ENCODE measurements at regions not wholly inside any gene's neighbourhood (a gene's known extent, or its start where the extent isn't known, plus 50 kb on each side); places are given as distances from the start of the nearest gene placed in this dataset.
"Not testable (repeated sequence)": the region's sequence is repeated elsewhere in the genome, so short reads cannot be mapped to it uniquely, and the experiment has no call there.

DNA sequence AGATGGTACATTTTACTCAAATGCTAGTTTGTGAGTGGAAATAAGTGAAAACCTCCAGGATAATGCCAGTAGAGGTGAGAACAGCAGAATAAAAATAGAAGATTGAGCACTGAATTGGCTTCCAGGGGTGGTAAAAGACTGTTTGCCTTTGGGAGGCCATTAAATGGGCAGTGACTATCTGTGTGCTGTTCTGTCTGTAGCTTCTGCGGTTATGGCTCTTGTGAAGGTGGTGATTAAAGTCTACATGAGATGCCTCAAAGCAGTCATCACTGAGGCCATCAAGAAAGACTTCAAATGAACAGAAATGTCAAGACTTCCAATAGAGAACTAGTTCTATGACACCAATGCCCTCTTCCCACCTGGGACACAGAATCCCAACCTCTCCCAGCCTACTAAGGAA lies 108.8 kb downstream of the EFHB start:
- DNase-seq: no peak

DNA sequence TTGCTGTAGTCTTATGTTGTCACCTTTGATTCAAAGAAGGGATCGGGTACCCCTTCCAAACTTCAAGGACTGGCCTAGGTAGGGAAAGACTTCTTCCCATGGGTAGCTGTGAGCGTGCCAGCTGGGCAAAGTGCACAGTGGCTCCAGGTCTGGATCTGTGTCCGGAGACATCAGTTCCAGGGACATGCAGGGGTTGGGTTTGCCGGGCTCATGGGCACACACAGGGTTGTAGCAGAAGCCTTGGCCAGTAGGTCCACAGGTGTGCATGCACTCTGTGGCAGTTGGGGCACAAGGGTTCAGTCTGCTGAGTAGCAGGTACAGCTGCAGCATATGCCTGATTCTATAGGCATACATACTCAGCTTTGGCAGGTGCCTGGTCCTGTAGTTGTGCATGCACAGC lies 111.2 kb downstream of the EFHB start:
- DNase-seq: no peak

DNA sequence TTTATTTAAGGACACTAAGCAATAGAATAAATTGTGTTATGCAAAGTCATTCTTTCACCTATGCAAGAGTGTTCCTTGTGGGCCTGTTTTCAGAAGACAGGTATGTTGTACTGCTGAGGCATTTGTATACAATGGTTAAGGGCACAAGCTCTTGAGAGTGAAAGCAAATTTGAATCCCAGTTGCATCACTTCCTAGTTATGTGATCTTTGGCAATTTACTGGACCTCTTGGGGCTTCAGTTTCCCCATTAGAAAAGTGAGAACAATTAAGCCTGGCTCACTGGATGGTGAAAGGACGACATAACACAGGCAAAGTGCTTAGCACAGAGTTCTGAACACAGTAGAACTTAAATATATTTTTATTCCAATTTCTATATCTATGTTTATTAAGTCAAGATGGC lies 117.4 kb downstream of the EFHB start:
- DNase-seq: no peak

DNA sequence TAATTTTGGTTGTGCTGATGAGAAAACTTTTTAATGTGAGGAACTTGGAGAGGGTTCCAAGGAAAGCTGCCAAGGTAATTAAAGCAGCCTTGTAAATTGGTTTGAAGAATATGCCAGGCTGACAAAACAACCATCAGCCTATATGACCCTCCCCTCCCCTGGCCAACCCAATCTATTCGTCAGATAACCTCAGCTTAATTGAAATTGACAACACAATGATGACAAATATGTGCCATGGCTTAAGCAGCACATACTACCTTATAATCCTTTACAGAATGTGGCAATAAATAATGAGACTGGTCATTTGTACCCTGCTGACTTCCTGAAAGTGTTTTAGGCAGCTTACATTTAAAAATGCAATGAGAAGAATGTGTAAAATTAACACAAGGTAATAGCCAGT lies 118.2 kb downstream of the EFHB start:
- DNase-seq: no peak

DNA sequence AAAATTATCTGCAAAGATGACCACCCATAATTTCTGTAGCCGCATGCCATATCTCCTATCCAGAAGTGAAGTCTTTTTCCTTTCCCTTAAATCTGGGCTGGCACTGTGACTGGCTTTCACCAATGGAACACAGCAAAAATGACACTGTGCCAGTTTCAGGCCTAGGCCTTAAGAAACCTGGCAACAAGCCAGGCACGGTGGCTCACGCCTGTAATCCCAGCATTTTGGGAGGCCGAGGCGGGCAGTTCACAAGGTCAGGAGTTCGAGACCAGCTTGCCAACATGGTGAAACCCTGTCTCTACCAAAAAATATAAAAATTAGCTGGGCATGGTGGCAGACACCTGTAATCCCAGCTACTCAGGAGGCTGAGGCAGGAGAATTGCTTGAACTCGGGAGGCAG lies 120.3 kb downstream of the EFHB start:
- DNase-seq: not testable (repeated sequence)

DNA sequence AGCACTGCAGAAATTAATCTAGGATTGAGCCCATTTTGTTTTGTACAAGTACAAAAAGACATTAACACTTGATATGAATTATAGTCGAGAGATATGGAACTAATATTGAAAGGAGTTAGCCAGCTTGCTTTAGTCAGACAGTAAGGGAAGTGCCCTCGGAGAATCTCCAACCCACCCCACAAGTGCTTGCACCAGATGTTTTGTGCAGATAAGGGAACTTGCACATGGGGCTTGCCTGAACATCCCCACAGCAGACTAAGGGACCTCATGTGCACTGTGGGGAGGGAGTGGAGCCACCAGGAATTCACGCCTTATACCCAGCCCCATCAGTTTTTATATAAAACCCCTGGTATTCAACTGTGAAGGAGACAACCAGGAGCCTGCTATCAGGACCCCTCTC lies 122.3 kb downstream of the EFHB start:
- no peak for DNase-seq

DNA sequence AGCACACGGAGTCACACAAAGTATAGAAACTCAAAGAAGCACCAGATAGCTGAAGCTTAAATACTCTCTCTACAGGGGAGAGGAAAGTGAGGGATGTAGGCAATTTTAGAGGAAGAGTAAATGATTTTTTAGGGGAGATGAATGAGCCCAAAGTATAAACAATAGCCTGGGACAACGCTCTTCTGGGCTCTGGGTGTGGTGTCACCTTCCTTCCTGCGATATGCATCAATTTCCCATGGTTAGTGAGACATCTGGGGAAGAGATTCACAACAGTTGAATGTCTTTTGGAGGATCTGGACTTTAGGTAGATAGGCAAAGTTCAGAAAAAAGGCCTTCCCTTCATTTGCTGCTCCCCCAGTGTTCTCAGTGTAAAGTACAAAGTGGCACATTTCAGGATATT lies 125.2 kb downstream of the EFHB start:
- DNase-seq: no peak

DNA sequence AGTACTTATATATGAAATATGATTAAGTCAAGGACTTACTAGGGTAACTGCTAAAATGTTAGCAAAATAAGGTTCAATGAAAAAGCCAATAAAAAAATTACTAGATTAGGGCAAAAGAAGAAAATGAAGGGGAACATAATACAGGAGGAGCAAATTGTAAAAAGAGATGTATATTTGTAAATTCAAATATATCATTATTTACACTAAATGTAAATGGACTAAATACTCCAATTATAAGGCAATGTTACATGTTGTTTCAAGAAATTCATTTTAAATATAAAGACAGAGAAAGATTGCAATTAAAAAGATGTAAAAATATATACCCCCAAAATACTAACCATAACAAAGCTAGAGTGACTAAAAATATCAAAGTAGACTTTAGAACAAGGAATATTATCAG lies 134.1 kb downstream of the EFHB start:
- no peak for DNase-seq

DNA sequence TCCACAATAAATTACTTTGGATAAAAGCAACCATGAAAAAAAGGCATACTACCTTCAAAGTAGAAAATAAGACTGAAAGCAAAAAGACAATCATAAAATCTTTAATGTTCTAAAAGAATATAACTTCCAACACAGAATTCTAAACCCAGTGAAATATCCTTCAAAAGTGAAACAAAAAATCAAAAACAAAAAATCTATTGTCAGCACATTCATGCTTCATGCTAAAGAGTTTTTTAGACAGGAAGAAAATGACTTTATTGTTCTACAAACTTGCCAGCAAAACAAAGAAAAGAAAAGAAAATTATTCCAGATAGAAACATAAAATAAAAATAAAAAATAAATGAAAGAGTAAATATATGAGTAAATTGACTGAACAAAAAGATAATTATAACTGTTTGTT lies 134.9 kb downstream of the EFHB start:
- no peak for DNase-seq

DNA sequence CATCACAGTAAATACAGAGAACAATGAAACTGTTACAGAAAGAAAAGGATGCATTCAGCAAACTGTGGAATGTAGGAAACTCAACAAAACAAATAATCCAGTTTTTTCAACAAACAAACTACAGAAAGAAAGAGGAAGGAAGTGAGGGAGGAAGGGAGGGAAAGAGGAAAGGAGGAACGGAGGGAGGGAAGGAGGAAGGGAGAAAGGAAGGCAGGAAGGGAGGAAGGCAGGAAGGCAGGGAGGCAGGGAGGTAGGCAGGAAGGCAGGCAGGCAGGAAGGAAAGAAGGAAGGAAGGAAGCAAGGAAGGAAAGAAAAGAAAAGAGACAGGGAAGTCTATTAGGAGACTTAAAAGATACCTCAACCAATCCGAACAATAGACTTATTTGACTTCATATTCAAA lies 135.7 kb downstream of the EFHB start:
- no peak for DNase-seq

DNA sequence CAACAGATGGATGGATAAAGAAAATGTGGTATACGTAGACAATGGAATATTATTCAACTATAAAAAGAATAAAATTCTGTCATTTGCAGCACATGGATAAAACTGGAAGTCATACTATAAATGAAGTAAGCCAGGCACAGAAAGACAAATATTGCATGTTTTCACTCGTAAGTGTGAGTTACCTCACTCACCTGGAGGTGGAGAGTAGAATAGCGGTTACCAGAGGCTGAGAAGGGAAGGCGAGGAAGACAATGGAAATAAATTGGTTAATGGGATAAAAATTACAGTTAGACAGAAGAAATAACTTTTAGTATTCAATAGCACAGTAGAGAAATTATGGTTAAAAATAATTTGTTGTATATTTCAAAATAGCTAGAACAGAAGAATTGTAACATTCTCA lies 141.6 kb downstream of the EFHB start:
- DNase-seq: no peak

DNA sequence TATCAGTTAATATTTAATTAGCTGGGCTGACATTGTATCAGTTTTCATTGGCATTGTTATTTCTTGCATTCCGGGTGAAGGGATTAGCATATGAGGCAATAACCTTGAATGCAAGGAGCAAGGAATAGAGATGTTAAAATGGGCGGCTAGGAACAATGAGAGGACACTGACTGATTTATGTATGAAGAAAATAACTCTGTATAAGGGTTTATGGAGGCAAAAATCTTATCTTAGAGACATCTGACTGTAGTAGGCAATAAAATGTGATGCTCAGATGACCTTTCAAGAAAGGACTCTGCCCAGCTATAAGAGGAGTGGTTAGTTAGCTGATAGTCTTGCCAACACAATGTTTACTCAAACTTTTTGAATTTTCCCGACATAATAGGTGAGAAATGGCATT lies 158.3 kb downstream of the EFHB start:
- no peak for DNase-seq

DNA sequence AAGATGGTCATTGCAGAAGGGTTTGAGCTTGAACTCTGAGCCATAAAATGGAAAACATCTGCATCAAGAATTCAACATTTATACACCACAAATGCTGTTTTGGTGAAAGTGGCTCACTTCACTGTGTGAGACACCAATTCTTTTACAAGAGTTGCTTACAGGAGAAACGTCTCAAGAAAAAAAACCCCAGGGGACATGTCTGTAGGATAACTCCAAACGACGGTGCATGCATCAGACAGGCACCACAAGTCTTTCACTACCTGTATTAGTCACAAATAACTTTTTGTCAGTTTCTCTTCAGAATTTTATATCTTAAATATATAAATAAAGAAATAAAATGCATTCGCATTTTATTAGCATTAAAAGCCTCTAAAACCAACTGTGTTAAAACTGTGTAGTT lies 164.3 kb downstream of the EFHB start:
- DNase-seq: no peak

DNA sequence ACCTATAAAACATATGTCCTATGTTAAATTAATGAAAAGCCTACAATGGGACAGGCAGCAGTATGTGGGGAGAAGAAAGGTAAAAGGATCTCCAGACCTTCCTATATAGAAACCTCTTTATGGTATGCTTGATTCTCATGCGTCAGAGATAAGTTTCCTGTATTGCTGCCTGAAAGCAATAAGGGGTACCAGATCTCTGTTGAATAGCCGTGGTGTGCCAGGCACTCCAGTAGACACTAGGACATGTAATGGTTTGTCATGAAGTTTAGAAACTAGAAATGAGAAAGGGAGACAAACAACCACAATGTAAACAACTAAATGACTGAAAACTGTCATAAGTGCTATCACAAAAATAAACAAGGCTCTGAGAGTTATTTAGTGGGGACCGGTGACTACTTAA lies 168.1 kb downstream of the EFHB start:
- no peak for DNase-seq

DNA sequence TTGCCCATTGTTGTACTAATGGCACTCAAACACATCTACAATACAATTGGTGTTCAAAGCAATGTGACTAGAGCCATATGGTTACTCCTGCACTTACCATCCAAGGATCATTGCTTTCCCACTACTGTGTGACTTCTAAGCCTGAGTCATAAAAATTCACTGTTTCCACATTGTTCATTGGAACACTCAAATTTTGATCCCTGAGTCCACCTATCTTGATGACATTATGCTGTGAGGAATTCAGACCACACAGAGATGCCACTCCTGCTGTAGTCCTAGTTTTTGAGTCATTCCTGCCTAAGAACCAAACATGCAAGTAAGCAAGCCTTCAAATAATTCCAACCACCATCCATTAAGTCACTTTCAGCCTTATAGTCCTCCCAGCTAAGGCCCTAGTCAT lies 176.2 kb downstream of the EFHB start:
- no peak for DNase-seq

DNA sequence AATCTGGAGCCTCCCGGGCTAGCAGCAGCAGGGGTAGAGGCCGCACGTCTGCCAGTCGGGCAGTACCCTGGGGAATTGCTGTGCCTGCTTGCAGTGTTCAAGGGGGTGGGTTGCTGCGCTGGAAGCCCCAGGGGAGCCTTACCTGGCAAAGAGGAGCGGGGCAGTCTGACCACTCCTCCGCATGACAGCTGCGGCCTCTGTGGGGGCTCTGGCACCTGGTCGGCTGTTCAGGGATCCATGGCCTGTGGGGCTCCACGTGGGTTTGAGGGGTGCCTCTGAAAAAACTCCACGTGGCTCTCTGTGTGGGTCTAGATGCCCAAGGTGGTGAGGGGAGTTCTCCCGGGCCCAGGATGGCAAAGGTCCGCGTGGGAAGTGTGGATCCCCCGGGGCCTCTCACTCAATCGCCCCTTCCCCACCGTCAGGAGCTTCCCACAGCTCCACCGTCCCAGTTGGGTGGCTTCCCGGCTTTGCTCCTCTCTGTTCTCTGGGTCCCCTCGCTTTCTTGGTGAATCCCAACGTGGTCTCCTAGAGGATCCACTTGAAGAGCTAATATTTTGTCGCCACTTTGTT lies 184.5 kb downstream of the EFHB start:
- DNase-seq: no peak

DNA sequence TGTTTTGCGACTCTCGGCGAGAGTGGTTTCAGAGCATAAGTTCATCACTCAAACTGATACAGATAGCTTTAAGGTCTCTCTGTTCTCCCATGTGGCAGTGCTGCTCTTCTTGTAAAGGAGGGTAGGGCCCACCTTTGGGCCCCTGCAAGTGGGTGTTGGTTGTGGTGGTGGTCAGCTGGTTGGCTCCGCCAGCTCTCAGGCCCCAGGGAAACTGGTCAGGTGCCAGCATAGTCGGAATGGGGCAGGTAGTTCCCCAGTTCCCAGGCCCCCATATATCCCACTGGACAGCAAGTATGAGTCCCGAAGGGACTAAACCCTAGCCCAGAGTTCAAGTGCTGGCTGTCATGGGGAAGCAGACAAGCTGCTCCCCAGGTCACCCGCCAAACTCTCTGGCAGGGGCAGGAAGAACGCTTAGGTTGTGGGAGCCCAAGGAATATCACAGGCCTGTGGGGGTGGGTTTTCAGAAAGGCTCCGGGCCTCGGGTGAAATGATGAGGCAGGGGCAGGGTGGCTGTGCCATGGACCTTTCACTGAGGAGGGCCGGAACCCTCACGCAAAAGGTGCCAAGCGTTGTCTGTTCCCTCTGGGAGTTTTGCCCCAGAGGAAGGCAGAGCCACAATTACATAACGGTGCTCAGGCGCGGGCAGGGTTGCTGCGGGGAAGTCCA lies 185.1 kb downstream of the EFHB start:
- no peak for DNase-seq

DNA sequence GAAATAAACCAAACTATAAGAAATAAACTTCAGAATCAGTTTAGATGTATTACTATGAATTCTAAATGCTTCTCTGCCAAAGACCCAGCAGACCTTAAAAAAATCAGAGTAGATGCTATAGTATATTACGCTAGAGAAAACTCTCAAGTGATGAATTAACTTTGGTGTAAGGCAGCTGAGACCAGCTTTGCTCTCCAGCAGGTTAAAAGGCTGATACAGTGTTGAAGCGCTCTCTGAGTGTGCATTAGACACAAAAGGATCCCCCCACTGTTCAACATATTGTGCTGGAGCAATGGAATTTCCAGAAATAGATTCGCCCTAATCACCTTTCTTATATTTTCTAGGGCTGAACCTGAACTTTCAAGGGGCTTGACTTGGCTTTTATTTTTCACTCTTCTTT lies 190.0 kb downstream of the EFHB start:
- no peak for DNase-seq

DNA sequence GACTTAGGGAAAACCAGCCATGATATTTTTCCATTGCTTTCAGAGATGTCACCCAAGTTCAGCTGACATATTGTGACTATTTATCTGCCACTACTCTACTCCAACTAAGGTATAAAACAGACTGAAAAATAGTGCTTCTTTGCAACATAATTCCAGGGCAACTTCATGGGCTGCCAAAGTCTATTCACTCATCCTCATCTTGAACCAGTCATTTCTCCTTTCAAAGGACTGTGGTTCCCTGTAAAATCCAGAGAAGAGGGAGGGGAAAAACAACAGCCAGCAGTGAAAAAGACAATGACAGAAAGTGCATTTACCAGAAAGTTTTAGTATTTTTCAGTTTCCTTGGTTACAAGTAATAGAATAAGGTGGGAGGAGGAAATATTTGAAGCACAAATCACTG lies 191.1 kb downstream of the EFHB start:
- DNase-seq: no peak

DNA sequence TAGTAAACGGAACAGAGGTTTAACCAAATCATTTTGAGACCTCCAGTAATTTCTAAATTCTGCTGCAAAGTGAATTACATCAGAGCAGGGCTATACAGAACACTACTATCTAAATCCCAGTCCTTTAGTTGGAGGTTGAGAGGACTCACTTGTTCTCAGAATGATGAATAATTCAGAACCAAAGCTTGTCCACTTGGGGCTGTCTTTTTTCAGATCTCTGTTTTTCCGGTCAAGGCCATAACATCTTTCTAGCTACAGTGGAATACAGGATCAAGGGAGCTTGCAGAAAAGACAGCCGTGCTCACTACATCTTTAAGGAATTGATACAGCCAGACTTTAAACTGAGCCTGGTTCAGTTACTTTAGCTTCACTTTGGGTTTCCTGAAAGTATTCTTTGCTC lies 194.5 kb downstream of the EFHB start:
- DNase-seq: no peak

DNA sequence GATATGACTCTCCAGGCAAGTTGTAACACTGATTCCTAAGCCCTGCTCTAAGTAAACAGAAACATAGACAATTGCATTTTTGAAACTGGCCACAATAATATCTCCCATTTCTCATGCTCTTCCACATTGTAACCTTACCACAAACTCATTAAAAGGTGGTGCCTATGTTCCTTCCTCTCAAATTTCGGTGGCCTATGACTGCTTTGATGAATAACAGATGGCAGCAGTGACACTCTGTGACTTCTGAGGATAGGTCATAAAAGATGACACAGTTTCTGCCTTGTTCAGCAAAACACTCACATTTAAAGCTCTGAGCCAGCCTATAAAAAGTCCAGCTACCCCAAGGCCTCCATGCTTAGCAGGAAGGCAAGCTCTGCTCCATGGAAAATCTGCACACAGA lies 195.2 kb downstream of the EFHB start:
- DNase-seq: no peak

DNA sequence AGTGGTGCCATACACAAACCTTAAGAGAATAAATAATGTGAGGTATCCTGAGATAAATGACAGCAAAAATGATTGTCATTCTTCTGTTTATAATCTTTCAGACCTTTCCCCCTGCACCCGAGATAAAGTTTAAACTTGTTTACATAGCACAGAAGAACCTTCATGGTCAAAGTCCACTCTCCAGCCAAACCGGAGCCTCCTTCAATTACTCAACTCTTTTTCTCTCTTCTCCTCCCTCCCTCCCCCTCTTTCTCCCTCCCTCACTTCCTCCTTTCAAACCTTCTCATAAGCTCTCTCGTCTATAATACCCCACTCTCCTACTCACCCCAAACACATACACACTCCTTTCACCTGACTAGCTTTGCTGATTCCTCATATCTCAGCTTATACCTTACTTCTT lies 198.9 kb downstream of the EFHB start:
- DNase-seq: no peak

DNA sequence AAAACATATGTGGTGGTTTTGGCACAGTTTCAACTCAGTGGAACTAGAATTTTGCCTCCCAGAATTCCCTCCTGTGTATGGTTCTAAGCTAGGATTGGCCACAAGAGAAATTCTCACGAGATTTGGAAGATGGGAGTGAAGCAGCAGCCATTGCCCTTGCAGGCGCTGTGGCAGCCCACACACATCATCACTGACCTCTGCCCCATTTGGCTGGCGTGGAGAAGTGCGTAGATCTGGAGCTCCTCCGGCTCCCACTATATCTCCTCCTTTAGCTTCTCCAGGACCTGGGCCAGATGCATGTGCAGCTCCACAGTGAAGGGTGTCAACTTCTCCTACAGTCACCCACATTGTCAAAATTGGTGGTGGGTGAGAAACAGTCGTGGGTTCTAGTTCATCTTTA lies 199.6 kb downstream of the EFHB start:
- DNase-seq: no peak

DNA sequence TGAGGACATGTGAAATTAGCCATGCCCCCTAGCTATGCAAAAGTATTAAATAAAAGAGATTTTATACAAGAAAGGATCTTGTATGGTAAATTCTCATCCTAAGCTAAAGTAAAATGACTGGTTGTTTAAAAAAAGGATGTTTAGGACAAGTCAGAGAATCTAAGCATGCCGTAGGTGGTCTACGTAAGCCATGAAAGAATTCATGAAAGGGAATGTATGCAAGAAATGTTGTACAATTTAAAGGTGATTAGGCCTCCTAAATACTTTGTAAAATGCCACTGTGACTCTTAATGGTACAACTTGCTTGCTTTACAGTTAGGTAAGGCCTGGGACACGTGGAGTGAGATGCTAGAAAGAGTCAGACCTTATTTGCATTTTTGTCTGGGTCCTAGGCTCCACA lies 209.0 kb downstream of the EFHB start:
- DNase-seq: no peak

DNA sequence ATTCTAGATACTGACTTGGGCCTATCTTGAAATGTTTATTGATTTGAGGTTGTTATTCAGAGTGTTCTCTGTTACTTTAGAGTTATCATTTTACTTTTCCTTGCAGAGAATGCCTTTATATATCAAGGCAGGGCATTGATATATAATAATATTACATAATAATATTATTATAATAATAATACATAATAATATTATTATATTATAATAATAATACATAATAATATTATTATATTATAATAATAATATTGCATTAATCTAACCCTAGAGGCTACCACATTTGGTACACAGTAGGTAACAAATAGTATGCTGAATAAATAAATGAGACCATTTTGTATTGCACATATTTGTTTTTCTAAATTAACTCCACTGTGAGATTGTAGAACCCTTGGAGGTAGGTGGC lies 216.3 kb downstream of the EFHB start:
- DNase-seq: no peak

All from activated gamma-delta T cell (primary cell).